Tibial nerve (tissue), 4 donors: ENCODE measurements at regions not wholly inside any gene's neighbourhood (a gene's known extent, or its start where the extent isn't known, plus 50 kb on each side); places are given as distances from the start of the nearest gene placed in this dataset.

ENCODE experiments used
- EP300 ChIP-seq, 2 donors: sonication (generic); formaldehyde crosslinking; IDR thresholded peaks; one replicate each; pipeline ENCODE4 v1.6.1; 2017; ENCODE audit warnings: antibody characterized with exemption in 2 of 2, mild to moderate bottlenecking in 1 of 2
- POLR2A ChIP-seq, 2 donors: fragments of 450-650 bp; IDR thresholded peaks; one replicate each; pipeline ENCODE4 v1.6.1; 2017; ENCODE audit warnings: antibody characterized with exemption in 2 of 2, mild to moderate bottlenecking in 2 of 2, moderate library complexity in 2 of 2
- TF ChIP-seq, protein P1 (sequence below), 5 experiments: fragments of 200-600 bp in 3 of 5; fragments of 450-650 bp in 2 of 5; sonication (generic) in 3 of 5; IDR thresholded peaks; one replicate each; pipeline ENCODE4 v1.5.1; 2016 to 2019; ENCODE audit warnings: antibody characterized with exemption in 5 of 5, mild to moderate bottlenecking in 3 of 5, moderate library complexity in 2 of 5

GRCh38 chr6:113600551-113601339 is 256.4 kb upstream of the MARCKS start:
- TF ChIP-seq, protein P1, sequence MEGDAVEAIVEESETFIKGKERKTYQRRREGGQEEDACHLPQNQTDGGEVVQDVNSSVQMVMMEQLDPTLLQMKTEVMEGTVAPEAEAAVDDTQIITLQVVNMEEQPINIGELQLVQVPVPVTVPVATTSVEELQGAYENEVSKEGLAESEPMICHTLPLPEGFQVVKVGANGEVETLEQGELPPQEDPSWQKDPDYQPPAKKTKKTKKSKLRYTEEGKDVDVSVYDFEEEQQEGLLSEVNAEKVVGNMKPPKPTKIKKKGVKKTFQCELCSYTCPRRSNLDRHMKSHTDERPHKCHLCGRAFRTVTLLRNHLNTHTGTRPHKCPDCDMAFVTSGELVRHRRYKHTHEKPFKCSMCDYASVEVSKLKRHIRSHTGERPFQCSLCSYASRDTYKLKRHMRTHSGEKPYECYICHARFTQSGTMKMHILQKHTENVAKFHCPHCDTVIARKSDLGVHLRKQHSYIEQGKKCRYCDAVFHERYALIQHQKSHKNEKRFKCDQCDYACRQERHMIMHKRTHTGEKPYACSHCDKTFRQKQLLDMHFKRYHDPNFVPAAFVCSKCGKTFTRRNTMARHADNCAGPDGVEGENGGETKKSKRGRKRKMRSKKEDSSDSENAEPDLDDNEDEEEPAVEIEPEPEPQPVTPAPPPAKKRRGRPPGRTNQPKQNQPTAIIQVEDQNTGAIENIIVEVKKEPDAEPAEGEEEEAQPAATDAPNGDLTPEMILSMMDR (IDR thresholded peaks at IDR 0.05) = no peak
- no peak for TF ChIP-seq POLR2A (IDR thresholded peaks at IDR 0.05)
- no peak for TF ChIP-seq EP300 (IDR thresholded peaks at IDR 0.05)
